DMS53 treated with DMSO at 0.1 percent for 48 hours (cell line): ENCODE measurements at regions not wholly inside any gene's neighbourhood (a gene's known extent, or its start where the extent isn't known, plus 50 kb on each side); places are given as distances from the start of the nearest gene placed in this dataset.
"Not testable (repeated sequence)": the region's sequence is repeated elsewhere in the genome, so short reads cannot be mapped to it uniquely, and the experiment has no call there.

Source experiments
- DNase-seq: peaks from one replicate; lab custom pipeline; 2025; ENCODE audit not compliant: unreplicated experiment; lab: John Stamatoyannopoulos, UW

GRCh38 chr11:24124876-24125275 is 372.0 kb upstream of the LUZP2 start:
- DNase-seq, result no peak

GRCh38 chr11:24131698-24132097 is 365.2 kb upstream of the LUZP2 start:
- DNase-seq, result no peak

DNA sequence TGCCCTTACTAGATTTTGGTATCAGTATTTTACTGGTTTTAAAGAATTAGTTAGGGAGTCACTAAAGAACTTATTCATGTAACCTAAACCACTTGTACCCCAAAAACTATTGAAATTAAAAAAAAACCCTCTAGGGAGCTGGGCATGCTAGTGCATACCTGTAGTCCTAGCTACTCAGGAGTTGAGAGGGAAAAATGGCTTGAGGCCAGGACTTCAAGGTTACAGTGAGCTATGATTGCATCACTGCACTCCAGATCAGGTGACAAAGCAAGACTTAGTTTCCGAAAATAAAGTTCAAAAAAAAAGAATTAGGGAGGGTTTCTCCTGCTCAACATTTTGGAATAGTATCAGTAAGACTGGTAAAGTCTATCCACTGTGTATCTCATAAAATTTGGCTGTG is 364.4 kb upstream of the LUZP2 start:
- DNase-seq, result no peak

DNA sequence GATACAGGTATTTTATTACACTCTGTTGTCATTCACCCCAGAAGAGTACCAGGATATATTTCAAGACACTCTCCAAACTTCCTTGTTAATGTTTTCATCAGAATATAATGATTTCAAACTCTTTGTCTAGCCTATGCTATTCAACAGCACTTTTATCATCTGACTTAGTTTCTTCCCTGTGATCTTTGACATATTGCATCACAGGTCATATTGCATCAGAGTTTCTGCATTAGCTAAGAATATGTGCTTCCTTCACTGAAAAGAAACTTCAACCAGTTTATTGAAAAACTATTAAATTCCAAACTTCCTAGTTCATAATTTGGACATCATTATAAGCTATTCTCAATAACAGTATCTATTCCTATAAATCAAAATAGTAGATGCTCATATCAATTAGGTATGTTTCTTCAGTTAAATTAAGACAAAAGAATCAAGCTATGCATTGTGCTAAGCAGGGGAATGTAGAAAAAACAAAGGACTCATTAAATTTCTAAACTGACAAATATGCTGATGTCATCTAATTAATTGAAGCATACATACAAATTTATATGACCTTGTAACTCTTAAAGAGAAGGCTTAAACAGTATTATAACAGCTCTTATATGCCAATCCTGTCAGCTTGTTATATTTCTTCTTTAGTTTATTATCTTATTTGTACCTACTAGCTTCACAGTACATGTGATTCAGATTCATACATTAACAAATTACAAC is 361.8 kb upstream of the LUZP2 start:
- DNase-seq, result no peak

DNA sequence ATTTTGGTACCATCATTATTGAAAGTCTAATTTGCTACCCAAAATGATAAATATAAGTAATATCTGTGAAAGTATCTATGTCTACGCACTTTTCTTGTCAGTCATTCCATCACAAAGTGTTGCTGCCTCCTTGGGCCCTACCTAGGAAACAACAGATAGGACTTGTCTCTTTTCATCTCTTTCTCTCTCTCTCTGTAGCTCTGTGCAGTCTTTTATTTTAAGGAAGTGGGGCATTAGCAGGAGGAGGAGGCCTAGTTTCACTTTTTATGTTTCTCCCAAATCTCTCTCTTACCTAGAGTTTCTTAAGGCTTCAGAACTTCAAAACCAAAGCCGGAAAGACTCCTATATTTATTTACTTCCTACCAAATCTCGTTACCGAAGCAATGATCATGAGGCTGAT is 354.8 kb upstream of the LUZP2 start:
- DNase-seq, result no peak

DNA sequence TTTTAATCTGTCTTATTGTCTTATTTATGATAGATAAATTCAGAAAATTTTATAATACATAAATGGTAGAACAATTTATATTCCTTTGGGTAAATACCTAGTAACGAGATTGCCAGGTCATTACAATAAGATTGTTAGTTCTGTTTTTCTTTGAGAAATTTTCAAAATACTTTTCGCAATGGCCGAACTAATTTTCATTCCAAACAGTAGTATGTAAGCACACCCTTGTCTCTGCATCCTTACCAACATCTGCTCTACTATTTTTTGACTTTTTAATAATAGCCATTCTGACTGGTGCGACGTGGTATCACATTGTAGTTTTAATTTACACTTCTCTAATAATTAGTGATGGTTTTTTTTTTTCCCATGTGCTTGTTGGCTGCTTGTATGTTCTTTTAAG is 351.4 kb upstream of the LUZP2 start:
- no peak for DNase-seq

GRCh38 chr11:24153337-24153736 is 343.5 kb upstream of the LUZP2 start:
- no peak for DNase-seq

DNA sequence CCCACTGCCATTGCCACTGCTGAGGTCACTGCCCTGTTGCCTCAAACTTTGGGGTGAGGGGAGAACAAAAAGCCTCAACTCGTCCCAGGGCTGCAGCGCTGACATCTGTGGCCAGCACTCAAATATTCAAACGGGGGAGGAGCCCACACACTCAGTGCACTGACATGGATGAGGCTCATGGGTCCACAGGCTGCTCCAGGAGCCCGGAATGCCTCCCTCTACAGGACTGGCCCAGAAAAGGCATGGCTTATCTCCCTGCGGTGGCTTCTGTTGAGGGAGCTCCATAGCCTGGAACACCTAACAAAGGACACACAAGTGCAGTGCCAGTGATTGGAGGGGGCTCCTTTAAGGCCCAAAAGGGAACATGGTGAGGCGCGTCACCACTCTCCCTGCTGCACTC is 341.1 kb upstream of the LUZP2 start:
- no peak for DNase-seq

- DNase-seq, result no peak
These were observed 339.5 kb upstream of the LUZP2 start for GRCh38 chr11:24157316-24157715.

- DNase-seq, result no peak
These were observed 335.3 kb upstream of the LUZP2 start for GRCh38 chr11:24161587-24161986.

- DNase-seq, result no peak
These were observed 333.7 kb upstream of the LUZP2 start for GRCh38 chr11:24163146-24163545.

GRCh38 chr11:24163841-24164240 is 333.0 kb upstream of the LUZP2 start:
- no peak for DNase-seq

GRCh38 chr11:24171869-24172268 is 325.0 kb upstream of the LUZP2 start:
- no peak for DNase-seq

GRCh38 chr11:24181395-24182047 is 315.3 kb upstream of the LUZP2 start:
- DNase-seq, result no peak

GRCh38 chr11:24185535-24185934 is 311.3 kb upstream of the LUZP2 start:
- not testable (repeated sequence) for DNase-seq

GRCh38 chr11:24196733-24197132 is 300.1 kb upstream of the LUZP2 start:
- no peak for DNase-seq

- no peak for DNase-seq
These were observed 298.4 kb upstream of the LUZP2 start for GRCh38 chr11:24198481-24198880.

GRCh38 chr11:24199461-24199860 is 297.4 kb upstream of the LUZP2 start:
- no peak for DNase-seq

- DNase-seq, result no peak
These were observed 290.8 kb upstream of the LUZP2 start for GRCh38 chr11:24206030-24206429.

DNA sequence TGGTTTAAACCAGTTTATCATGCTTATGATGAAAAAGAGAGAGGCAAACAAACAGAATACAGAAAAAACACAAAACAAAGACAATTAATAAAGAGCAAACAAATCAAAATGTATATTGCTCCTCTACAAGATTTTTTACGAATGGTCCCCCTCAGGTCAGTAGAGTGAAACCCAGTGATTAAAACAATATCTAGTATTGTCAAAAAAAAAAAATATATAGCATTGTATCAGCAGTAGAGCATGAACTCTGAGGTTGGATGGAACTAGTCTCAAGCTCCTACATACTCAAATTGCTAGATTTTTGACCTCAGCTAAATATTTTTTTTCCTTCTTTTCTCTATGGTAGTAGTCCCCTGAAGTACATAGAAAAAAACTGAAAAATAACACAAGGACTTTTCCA is 290.3 kb upstream of the LUZP2 start:
- no peak for DNase-seq

- no peak for DNase-seq
These were observed 280.4 kb upstream of the LUZP2 start for GRCh38 chr11:24216488-24216887.

DNA sequence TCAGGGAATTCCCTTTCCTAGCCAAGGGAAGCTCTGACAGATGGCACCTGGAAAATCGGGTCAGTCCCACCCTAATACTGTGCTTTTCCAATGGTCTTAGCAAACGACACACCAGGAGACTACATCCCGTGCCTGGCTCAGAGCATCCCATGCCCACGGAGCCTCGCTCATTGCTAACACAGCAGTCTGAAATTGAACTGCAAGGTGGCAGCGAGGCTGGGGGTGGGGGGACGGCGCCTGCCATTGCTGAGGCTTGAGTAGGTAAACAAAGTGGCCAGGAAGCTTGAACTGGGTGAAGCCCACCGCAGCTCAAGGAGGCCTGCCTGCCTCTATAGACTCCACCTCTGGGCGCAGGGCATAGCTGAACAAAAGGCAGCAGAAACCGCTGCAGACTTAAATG is 279.5 kb upstream of the LUZP2 start:
- not testable (repeated sequence) for DNase-seq

GRCh38 chr11:24225501-24225900 is 271.4 kb upstream of the LUZP2 start:
- DNase-seq, result no peak
